Inflammatory macrophage (primary cell): ENCODE measurements at regions not wholly inside any gene's neighbourhood (a gene's known extent, or its start where the extent isn't known, plus 50 kb on each side); places are given as distances from the start of the nearest gene placed in this dataset.
"Not testable (repeated sequence)": the region's sequence is repeated elsewhere in the genome, so short reads cannot be mapped to it uniquely, and the experiment has no call there.

Experiments used
- DNase-seq, 2 donors: peaks; one replicate each; pipeline ENCODE4 v3.0.0-alpha.2; 2020 to 2022

GRCh38 chr15:95019907-95020306, 788.5 kb downstream of the MCTP2 start:
- DNase-seq: no peak

- no peak for DNase-seq
Measured at GRCh38 chr15:95021816-95022215, 790.5 kb downstream of the MCTP2 start.

GRCh38 chr15:95024351-95024750, 793.0 kb downstream of the MCTP2 start:
- DNase-seq: peak in 1 of 2 donors; percentile 3

GRCh38 chr15:95025924-95026728, 794.8 kb downstream of the MCTP2 start:
- no peak for DNase-seq

- no peak for DNase-seq
Measured at GRCh38 chr15:95027981-95028380, 796.6 kb downstream of the MCTP2 start.

GRCh38 chr15:95032156-95032555, 800.8 kb downstream of the MCTP2 start:
- DNase-seq: no peak

GRCh38 chr15:95035106-95035505, 803.7 kb downstream of the MCTP2 start:
- no peak for DNase-seq

GRCh38 chr15:95041297-95041696, 809.9 kb downstream of the MCTP2 start:
- no peak for DNase-seq

- not testable (repeated sequence) for DNase-seq
Measured at GRCh38 chr15:95043236-95043932, 812.0 kb downstream of the MCTP2 start.

GRCh38 chr15:95043933-95044313, 812.6 kb downstream of the MCTP2 start:
- no peak for DNase-seq

GRCh38 chr15:95044745-95045417, 813.5 kb downstream of the MCTP2 start:
- no peak for DNase-seq

- no peak for DNase-seq
Measured at GRCh38 chr15:95051861-95052260, 820.5 kb downstream of the MCTP2 start.

- no peak for DNase-seq
Measured at GRCh38 chr15:95059346-95059905, 828.1 kb downstream of the MCTP2 start.

GRCh38 chr15:95068701-95069521, 837.5 kb downstream of the MCTP2 start:
- DNase-seq: no peak

GRCh38 chr15:95075792-95076677, 844.7 kb downstream of the MCTP2 start:
- no peak for DNase-seq

- DNase-seq: no peak
Measured at GRCh38 chr15:95076678-95076990, 845.3 kb downstream of the MCTP2 start.

- no peak for DNase-seq
Measured at GRCh38 chr15:95078003-95078402, 846.6 kb downstream of the MCTP2 start.

GRCh38 chr15:95080228-95080627, 848.9 kb downstream of the MCTP2 start:
- DNase-seq: not testable (repeated sequence)

GRCh38 chr15:95085056-95085455, 853.7 kb downstream of the MCTP2 start:
- no peak for DNase-seq

GRCh38 chr15:95086531-95087252, 855.3 kb downstream of the MCTP2 start:
- DNase-seq: no peak

- no peak for DNase-seq
Measured at GRCh38 chr15:95087253-95087609, 855.9 kb downstream of the MCTP2 start.
